Uterus (tissue), 3 donors: ENCODE measurements at regions not wholly inside any gene's neighbourhood (a gene's known extent, or its start where the extent isn't known, plus 50 kb on each side); places are given as distances from the start of the nearest gene placed in this dataset.

ENCODE experiments used
- DNase-seq, 2 donors: peaks; one replicate each; pipeline ENCODE4 v3.0.0-alpha.2; 2019 to 2020
- H3K27ac ChIP-seq, 2 donors: fragments of 200-600 bp; sonication (generic); 1 replicate in 1 of 2; 2 replicates in 1 of 2; pipeline ENCODE4 v1.5.1; 2016 to 2018
- H3K27me3 ChIP-seq, 2 donors: fragments of 200-600 bp; sonication (generic); one replicate each; pipeline ENCODE4 v1.5.1; 2018 to 2019; ENCODE audit warnings: control low read depth in 1 of 2
- H3K36me3 ChIP-seq, 2 donors: fragments of 200-600 bp; sonication (generic); one replicate each; pipeline ENCODE4 v1.5.1; 2019; ENCODE audit warnings: control low read depth in 1 of 2
- H3K4me1 ChIP-seq, 2 donors: fragments of 200-600 bp; sonication (generic); one replicate each; pipeline ENCODE4 v1.5.1; 2018 to 2019; ENCODE audit warnings: control low read depth in 1 of 2
- H3K4me3 ChIP-seq, 2 donors: fragments of 200-600 bp; sonication (generic); 1 replicate in 1 of 2; 2 replicates in 1 of 2; pipeline ENCODE4 v1.5.1; 2018 to 2019; ENCODE audit warnings: mild to moderate bottlenecking in 1 of 2
- H3K9me3 ChIP-seq, 2 donors: fragments of 200-600 bp; sonication (generic); one replicate each; pipeline ENCODE4 v1.5.1; 2019; ENCODE audit warnings: control low read depth in 1 of 2
- POLR2A ChIP-seq, 2 donors: fragments of 450-650 bp; IDR thresholded peaks; one replicate each; pipeline ENCODE4 v1.6.1; 2016; ENCODE audit warnings: antibody characterized with exemption in 2 of 2, mild to moderate bottlenecking in 1 of 2, moderate library complexity in 1 of 2
- intact Hi-C: fragments of 100-400 bp; cut with DNase I; formaldehyde crosslinking; loops from one replicate; pipeline ENCODE4 v1.15.1; 2023; ENCODE audit warnings: low total_unique reads
- TF ChIP-seq, protein P1 (sequence below), 4 experiments: fragments of 200-600 bp in 2 of 4; fragments of 450-650 bp in 2 of 4; sonication (generic) in 2 of 4; IDR thresholded peaks; one replicate each; pipeline ENCODE4 v1.5.1; 2016 to 2019; ENCODE audit warnings: antibody characterized with exemption in 4 of 4, mild to moderate bottlenecking in 2 of 4, moderate library complexity in 1 of 4
- donor health status: DM: yes; HTN: yes; CAD: no.

GRCh38 chr13:88887045-88887662 lies 1216.0 kb downstream of the SLITRK5 start:
- intact Hi-C loops, result no loop called here
- Histone ChIP-seq H3K4me3 (no peak overlapping the region), H3K9me3 (no peaks in the 10 kb centered on the region), H3K27me3 (no peaks in the 10 kb centered on the region), H3K36me3 (no peaks in the 10 kb centered on the region), H3K27ac (no peak overlapping the region), H3K4me1 (no peaks in the 10 kb centered on the region)
- TF ChIP-seq, protein P1, sequence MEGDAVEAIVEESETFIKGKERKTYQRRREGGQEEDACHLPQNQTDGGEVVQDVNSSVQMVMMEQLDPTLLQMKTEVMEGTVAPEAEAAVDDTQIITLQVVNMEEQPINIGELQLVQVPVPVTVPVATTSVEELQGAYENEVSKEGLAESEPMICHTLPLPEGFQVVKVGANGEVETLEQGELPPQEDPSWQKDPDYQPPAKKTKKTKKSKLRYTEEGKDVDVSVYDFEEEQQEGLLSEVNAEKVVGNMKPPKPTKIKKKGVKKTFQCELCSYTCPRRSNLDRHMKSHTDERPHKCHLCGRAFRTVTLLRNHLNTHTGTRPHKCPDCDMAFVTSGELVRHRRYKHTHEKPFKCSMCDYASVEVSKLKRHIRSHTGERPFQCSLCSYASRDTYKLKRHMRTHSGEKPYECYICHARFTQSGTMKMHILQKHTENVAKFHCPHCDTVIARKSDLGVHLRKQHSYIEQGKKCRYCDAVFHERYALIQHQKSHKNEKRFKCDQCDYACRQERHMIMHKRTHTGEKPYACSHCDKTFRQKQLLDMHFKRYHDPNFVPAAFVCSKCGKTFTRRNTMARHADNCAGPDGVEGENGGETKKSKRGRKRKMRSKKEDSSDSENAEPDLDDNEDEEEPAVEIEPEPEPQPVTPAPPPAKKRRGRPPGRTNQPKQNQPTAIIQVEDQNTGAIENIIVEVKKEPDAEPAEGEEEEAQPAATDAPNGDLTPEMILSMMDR (IDR thresholded peaks at IDR 0.05), result no peak
- TF ChIP-seq POLR2A (IDR thresholded peaks at IDR 0.05), result no peak
- no peak for DNase-seq

- Histone ChIP-seq H3K4me1 (no peaks in the 10 kb centered on the region), H3K27me3 (no peaks in the 10 kb centered on the region), H3K4me3 (no peak overlapping the region), H3K9me3 (no peaks in the 10 kb centered on the region), H3K36me3 (no peaks in the 10 kb centered on the region), H3K27ac (no peak overlapping the region)
- intact Hi-C loops, result no loop called here
- no peak for DNase-seq
- TF ChIP-seq, protein P1 (IDR thresholded peaks at IDR 0.05), result no peak
- no peak for TF ChIP-seq POLR2A (IDR thresholded peaks at IDR 0.05)
These were observed 1224.2 kb downstream of the SLITRK5 start for GRCh38 chr13:88895261-88895941.

GRCh38 chr13:88896466-88896865 lies 1225.3 kb downstream of the SLITRK5 start:
- Histone ChIP-seq H3K27ac (no peak overlapping the region), H3K4me3 (no peak overlapping the region), H3K4me1 (no peaks in the 10 kb centered on the region), H3K27me3 (no peaks in the 10 kb centered on the region), H3K9me3 (no peaks in the 10 kb centered on the region), H3K36me3 (no peaks in the 10 kb centered on the region)
- TF ChIP-seq POLR2A (IDR thresholded peaks at IDR 0.05), result no peak
- TF ChIP-seq, protein P1 (IDR thresholded peaks at IDR 0.05), result no peak
- intact Hi-C loops, result no loop called here
- DNase-seq, result no peak

GRCh38 chr13:88908961-88909441 lies 1237.8 kb downstream of the SLITRK5 start:
- TF ChIP-seq, protein P1 (IDR thresholded peaks at IDR 0.05), result no peak
- TF ChIP-seq POLR2A (IDR thresholded peaks at IDR 0.05), result no peak
- intact Hi-C loops, result no loop called here
- Histone ChIP-seq H3K4me1 (no peaks in the 10 kb centered on the region), H3K27me3 (no peaks in the 10 kb centered on the region), H3K4me3 (no peak overlapping the region), H3K27ac (no peak overlapping the region), H3K9me3 (no peaks in the 10 kb centered on the region), H3K36me3 (no peaks in the 10 kb centered on the region)
- no peak for DNase-seq

DNA sequence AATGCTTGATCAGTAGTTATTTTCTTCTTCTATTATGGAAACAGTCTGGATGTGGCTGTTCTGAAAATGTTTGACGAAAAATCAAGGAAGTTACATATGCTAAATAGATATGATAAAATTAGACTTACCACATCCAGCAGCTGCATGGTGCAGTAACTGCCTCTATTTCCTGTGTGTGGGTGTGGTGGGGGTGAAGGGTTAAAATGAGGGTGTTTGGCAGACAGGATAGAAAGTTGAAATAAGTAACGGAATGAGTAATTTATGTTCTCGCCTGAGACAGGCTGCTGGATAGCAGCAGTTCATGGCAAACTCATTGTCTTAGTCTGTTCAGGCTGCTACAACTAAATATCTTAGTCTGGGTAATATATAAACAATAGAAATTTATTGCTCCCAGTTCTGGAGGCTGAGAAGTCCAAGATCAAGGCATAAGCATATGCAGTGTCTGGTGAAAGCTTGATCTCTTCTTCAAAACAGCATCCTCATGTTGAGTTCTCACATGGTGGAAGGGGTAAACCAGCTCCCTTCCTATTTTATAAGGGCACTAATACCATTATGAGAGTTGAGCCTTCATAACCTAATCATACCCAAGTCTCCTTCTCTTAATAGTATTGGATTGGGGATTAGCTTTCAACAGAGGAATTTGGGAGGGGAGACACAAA lies 1248.9 kb downstream of the SLITRK5 start:
- TF ChIP-seq, protein P1 (IDR thresholded peaks at IDR 0.05), result no peak
- H3K36me3 ChIP-seq, result no peaks in the 10 kb centered on the region
- H3K27ac ChIP-seq, result no peak overlapping the region
- intact Hi-C loops, result no loop called here
- no peaks in the 10 kb centered on the region for H3K27me3 ChIP-seq
- H3K4me1 ChIP-seq, result no peaks in the 10 kb centered on the region
- H3K4me3 ChIP-seq, result no peak overlapping the region
- DNase-seq, result no peak
- H3K9me3 ChIP-seq, result no peaks in the 10 kb centered on the region
